ENCODE measurements at regions not wholly inside any gene's neighbourhood (a gene's known extent, or its start where the extent isn't known, plus 50 kb on each side); places are given as distances from the start of the nearest gene placed in this dataset.

DNA sequence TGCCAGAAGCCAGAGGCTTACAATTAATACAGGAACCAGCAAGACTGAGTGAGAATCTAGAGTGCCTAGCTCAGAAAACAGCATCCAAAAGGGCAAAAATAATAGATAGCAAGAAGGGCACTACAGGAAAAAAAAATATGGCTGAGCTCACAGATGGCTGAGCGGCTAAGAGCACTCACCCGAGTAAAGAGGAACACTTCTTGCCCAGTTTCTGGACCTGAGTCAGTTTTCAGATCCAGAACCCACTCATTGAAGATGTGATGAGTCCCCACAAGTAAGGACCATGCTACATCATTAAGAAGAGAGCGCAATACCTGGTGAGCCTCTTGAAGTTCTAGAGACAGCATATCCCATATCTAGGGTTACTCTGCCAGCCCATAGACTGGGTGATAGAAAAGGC is 65.5 kb upstream of the MAP3K1 start:
- Histone ChIP-seq H3K27ac (no peak overlapping the region), H3K36me3 (no peaks in the 10 kb centered on the region), H3K4me3 (no peak overlapping the region), H3K4me1 (replicated peaks) (no peaks in the 10 kb centered on the region), H3K9me3 (no peaks in the 10 kb centered on the region), H3K27me3 (replicated peaks; ENCODE audit: insufficient read depth) (no peaks in the 10 kb centered on the region)
- intact Hi-C loops (cut with DNase I), result no loop called here
- TF ChIP-seq, protein P1, sequence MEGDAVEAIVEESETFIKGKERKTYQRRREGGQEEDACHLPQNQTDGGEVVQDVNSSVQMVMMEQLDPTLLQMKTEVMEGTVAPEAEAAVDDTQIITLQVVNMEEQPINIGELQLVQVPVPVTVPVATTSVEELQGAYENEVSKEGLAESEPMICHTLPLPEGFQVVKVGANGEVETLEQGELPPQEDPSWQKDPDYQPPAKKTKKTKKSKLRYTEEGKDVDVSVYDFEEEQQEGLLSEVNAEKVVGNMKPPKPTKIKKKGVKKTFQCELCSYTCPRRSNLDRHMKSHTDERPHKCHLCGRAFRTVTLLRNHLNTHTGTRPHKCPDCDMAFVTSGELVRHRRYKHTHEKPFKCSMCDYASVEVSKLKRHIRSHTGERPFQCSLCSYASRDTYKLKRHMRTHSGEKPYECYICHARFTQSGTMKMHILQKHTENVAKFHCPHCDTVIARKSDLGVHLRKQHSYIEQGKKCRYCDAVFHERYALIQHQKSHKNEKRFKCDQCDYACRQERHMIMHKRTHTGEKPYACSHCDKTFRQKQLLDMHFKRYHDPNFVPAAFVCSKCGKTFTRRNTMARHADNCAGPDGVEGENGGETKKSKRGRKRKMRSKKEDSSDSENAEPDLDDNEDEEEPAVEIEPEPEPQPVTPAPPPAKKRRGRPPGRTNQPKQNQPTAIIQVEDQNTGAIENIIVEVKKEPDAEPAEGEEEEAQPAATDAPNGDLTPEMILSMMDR (IDR thresholded peaks at IDR 0.05), result no peak
- TF ChIP-seq POLR2A (IDR thresholded peaks at IDR 0.05) (no peak), POLR2AphosphoS5 (IDR thresholded peaks at IDR 0.05) (no peak)
- 99% methylated on average over 3 of the region's 3 CpGs for WGBS
- no peak for DNase-seq (ENCODE audit: low spot score)

DNA sequence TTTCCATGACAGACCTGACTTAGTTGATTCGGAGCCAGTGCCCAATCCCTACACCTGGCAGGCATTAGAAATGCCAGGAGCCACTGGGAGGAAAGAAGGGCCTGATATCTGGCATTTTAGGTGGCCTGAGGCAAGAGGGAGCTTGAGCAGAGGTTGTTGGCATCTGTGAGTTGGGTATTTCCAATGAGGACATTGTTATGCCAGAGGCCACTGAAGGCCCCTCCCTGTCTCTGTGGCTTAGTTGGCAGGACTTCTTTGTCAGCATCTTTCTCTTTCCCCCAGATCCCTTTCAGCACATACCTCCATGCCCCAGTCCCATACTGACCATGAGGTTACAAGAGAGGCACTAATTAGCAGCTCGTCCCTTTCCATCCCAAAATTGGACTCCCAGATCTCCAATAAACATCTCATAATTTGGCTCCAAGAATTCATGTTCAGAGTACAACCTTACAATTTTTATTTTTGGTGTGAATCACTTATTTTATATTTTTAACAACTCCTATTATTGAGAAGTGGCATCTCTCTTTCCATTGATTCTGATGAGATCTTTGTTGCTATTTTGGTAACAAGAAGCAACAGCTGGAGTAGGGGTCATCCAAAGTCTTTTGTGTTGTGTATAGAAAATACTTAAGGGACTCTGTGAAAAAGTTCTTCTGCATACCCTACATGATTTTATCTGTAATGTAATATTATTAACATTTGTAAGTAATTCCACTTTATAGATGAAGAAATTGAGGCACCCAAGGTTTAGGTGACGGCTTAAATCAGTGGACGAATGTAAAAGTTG is 68.6 kb upstream of the MAP3K1 start:
- H3K9me3 ChIP-seq, result no peaks in the 10 kb centered on the region
- TF ChIP-seq POLR2AphosphoS5 (IDR thresholded peaks at IDR 0.05), result no peak
- TF ChIP-seq, protein P1 (IDR thresholded peaks at IDR 0.05), result no peak
- TF ChIP-seq POLR2A (IDR thresholded peaks at IDR 0.05), result no peak
- DNase-seq (ENCODE audit: low spot score), result no peak
- WGBS, result 98% methylated on average over 4 of the region's 4 CpGs
- no peaks in the 10 kb centered on the region for H3K27me3 ChIP-seq (replicated peaks; ENCODE audit: insufficient read depth)
- H3K27ac ChIP-seq, result no peak overlapping the region
- H3K36me3 ChIP-seq, result no peaks in the 10 kb centered on the region
- no peaks in the 10 kb centered on the region for H3K4me1 ChIP-seq (replicated peaks)
- no peak overlapping the region for H3K4me3 ChIP-seq
- intact Hi-C loops (cut with DNase I), result no loop called here

DNA sequence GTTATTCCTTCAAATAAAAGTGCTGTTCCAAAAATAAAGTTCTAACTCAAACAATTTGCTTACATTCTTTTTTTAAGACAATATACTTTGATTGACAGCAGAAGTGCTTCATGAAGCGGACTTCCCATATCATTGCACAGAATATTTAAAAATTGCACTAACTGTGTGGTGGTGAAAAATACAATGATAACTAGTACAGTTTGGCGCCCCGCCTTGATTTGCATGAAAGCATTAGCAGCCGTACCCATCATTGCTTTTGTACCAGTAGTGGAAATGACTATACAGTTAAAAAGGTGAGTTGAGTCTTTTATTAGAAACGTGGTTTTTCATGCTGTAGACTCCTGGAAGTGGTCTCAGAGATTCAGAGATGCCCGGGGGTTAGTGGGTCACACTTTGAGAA is 69.5 kb upstream of the MAP3K1 start:
- Histone ChIP-seq H3K9me3 (no peaks in the 10 kb centered on the region), H3K27me3 (replicated peaks; ENCODE audit: insufficient read depth) (no peaks in the 10 kb centered on the region), H3K36me3 (no peaks in the 10 kb centered on the region), H3K27ac (no peak overlapping the region), H3K4me3 (no peak overlapping the region), H3K4me1 (replicated peaks) (no peaks in the 10 kb centered on the region)
- 94% methylated on average over 6 of the region's 6 CpGs for WGBS
- DNase-seq (ENCODE audit: low spot score), result no peak
- TF ChIP-seq POLR2A (IDR thresholded peaks at IDR 0.05) (no peak), POLR2AphosphoS5 (IDR thresholded peaks at IDR 0.05) (no peak)
- TF ChIP-seq, protein P1 (IDR thresholded peaks at IDR 0.05), result no peak
- intact Hi-C loops (cut with DNase I), result no loop called here

DNA sequence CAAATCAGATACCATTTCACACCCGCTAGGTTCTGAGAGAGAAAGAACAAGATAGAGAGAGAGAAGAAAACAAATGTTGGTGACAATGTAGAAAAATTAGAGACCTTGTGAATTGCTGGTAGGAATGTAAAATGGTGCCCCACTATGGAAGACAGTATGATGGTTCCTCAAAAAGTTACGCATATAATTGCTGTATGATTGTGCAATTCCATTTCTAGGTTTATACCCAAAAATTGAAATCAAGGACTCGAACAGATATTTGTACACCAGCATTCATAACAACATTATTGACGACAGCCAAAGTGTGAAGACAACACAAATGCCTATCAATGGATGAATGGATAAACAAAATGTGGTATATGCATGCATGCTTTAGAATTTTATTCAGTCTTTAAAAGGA is 74.5 kb upstream of the MAP3K1 start:
- TF ChIP-seq, protein P1 (IDR thresholded peaks at IDR 0.05), result no peak
- TF ChIP-seq POLR2A (IDR thresholded peaks at IDR 0.05) (no peak), POLR2AphosphoS5 (IDR thresholded peaks at IDR 0.05) (no peak)
- Histone ChIP-seq H3K27ac (no peak overlapping the region), H3K4me3 (no peak overlapping the region), H3K9me3 (no peaks in the 10 kb centered on the region), H3K27me3 (replicated peaks; ENCODE audit: insufficient read depth) (no peaks in the 10 kb centered on the region), H3K4me1 (replicated peaks) (no peaks in the 10 kb centered on the region), H3K36me3 (no peaks in the 10 kb centered on the region)
- no peak for DNase-seq (ENCODE audit: low spot score)
- intact Hi-C loops (cut with DNase I), result no loop called here
- WGBS, result 94% methylated on average over 4 of the region's 4 CpGs

DNA sequence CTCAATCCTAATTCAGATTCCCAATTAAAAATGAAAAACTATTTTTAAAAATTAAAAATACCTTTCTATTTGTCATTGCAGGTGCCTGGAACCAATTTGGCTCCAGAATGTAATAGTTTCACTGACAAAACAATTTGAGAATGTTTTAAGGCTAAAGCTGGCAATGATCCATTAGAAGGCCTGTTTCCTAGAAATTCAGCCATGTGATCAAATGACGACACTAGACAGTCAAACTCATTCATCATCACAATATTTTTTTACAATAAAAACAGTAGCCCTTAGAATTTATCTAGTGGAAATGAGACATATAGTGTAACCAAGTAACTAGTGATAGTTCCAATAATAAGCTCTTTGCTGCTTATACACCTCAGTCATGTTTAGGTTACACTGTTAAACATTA is 75.4 kb upstream of the MAP3K1 start:
- no peak for DNase-seq (ENCODE audit: low spot score)
- intact Hi-C loops (cut with DNase I), result no loop called here
- 56% methylated on average over 1 of the region's 1 CpG for WGBS
- Histone ChIP-seq H3K4me3 (no peak overlapping the region), H3K4me1 (replicated peaks) (no peaks in the 10 kb centered on the region), H3K27ac (no peak overlapping the region), H3K9me3 (no peaks in the 10 kb centered on the region), H3K36me3 (no peaks in the 10 kb centered on the region), H3K27me3 (replicated peaks; ENCODE audit: insufficient read depth) (no peaks in the 10 kb centered on the region)
- TF ChIP-seq POLR2A (IDR thresholded peaks at IDR 0.05) (no peak), POLR2AphosphoS5 (IDR thresholded peaks at IDR 0.05) (no peak)
- TF ChIP-seq, protein P1 (IDR thresholded peaks at IDR 0.05), result no peak

Data from prostate gland (tissue), 2 donors.